SK-N-SH (cell line): ENCODE measurements at regions not wholly inside any gene's neighbourhood (a gene's known extent, or its start where the extent isn't known, plus 50 kb on each side); places are given as distances from the start of the nearest gene placed in this dataset.
A peak's percentile ranks its signal among the peaks of the same experiment; 100 is the strongest.

Source experiments
- CTCF ChIA-PET: fragments of 300-600, 350-600 bp; formaldehyde crosslinking; extraction: SDS; loops from one replicate; lab custom pipeline; 2021; lab: Yijun Ruan, JAX
- POLR2A ChIA-PET: fragments of 350-600 bp; sonication (Branson Sonifier 250); formaldehyde crosslinking; extraction: SDS; loops from one replicate; lab custom pipeline; 2020; ENCODE audit warnings: antibody characterized with exemption, inconsistent platforms; lab: Yijun Ruan, JAX
- DNase-seq: peaks from one replicate; pipeline ENCODE4 v3.0.0; 2012
- H2AFZ ChIP-seq: fragments of 200-600 bp; sonication (generic); 2 replicates; pipeline ENCODE4 v1.8.1; 2016; ENCODE audit warnings: antibody characterized with exemption, mild to moderate bottlenecking, low read depth
- H3F3A ChIP-seq: fragments of 200-600 bp; sonication (generic); replicated peaks from 2 replicates; pipeline ENCODE3; 2016; ENCODE audit warnings: antibody characterized with exemption, mild to moderate bottlenecking; ENCODE audit not compliant: insufficient read depth
- H3K27ac ChIP-seq, 2 experiments: fragments of 200-500 bp in 1 of 2; fragments of 200-600 bp in 1 of 2; sonication (Bioruptor generic) in 1 of 2; sonication (generic), shearing (Covaris generic) in 1 of 2; 2 replicates each; pipeline versions ENCODE4 v1.5.1 to v1.6.1; 2014 to 2016; ENCODE audit warnings: low read depth in 2 of 2, inconsistent platforms in 1 of 2, low read length in 1 of 2, mild to moderate bottlenecking in 1 of 2, mixed read lengths in 1 of 2
- H3K27me3 ChIP-seq: fragments of 200-600 bp; sonication (generic), shearing (Covaris generic); 2 replicates; pipeline ENCODE4 v1.6.1; 2016; ENCODE audit warnings: mixed run types; ENCODE audit not compliant: insufficient read depth
- H3K36me3 ChIP-seq, 2 experiments: fragments of 200-500 bp in 1 of 2; fragments of 200-600 bp in 1 of 2; sonication (Bioruptor generic) in 1 of 2; sonication (generic) in 1 of 2; replicated peaks in 1 of 2; 2 replicates each; pipeline versions ENCODE3 to v1.5.1; 2014 to 2016; ENCODE audit warnings: low read length in 1 of 2, mild to moderate bottlenecking in 1 of 2; ENCODE audit not compliant: insufficient read depth in 2 of 2, control insufficient read depth in 1 of 2
- H3K4me1 ChIP-seq, 2 experiments: fragments of 200-500 bp in 1 of 2; fragments of 200-600 bp in 1 of 2; sonication (Bioruptor generic) in 1 of 2; sonication (generic), shearing (Covaris generic) in 1 of 2; 2 replicates each; pipeline versions ENCODE4 v1.5.1 to v1.6.1; 2014 to 2016; ENCODE audit warnings: low read depth in 1 of 2, low read length in 1 of 2, mixed run types in 1 of 2; ENCODE audit not compliant: insufficient read depth in 2 of 2, control insufficient read depth in 1 of 2
- H3K4me2 ChIP-seq: fragments of 200-600 bp; sonication (generic), shearing (Covaris generic); 2 replicates; pipeline ENCODE4 v1.6.1; 2017; ENCODE audit warnings: mixed run types
- H3K4me3 ChIP-seq, 2 experiments: fragments of 200-500 bp in 1 of 2; fragments of 200-600 bp in 1 of 2; sonication (Bioruptor generic) in 1 of 2; sonication (generic), shearing (Covaris generic) in 1 of 2; 2 replicates each; pipeline versions ENCODE4 v1.5.1 to v1.8.1; 2014 to 2016; ENCODE audit warnings: low read depth in 2 of 2, inconsistent platforms in 1 of 2, low read length in 1 of 2, mild to moderate bottlenecking in 1 of 2, mixed read lengths in 1 of 2, moderate library complexity in 1 of 2
- H3K79me2 ChIP-seq: fragments of 200-600 bp; sonication (generic); 2 replicates; pipeline ENCODE4 v1.8.1; 2017; ENCODE audit warnings: mild to moderate bottlenecking; ENCODE audit not compliant: insufficient read depth
- H3K9ac ChIP-seq: fragments of 200-600 bp; sonication (generic); 2 replicates; pipeline ENCODE4 v1.6.1; 2017; ENCODE audit warnings: mixed run types
- H3K9me2 ChIP-seq: fragments of 200-600 bp; sonication (generic); 2 replicates; pipeline ENCODE4 v1.6.1; 2017; ENCODE audit warnings: mixed run types
- H3K9me3 ChIP-seq: fragments of 200-600 bp; sonication (generic); 2 replicates; pipeline ENCODE4 v1.6.1; 2017; ENCODE audit warnings: mixed run types, mild to moderate bottlenecking, moderate library complexity
- H4K20me1 ChIP-seq: fragments of 200-600 bp; sonication (generic); 2 replicates; pipeline ENCODE4 v1.6.1; 2017; ENCODE audit warnings: mild to moderate bottlenecking, mixed run types; ENCODE audit not compliant: insufficient read depth
- EP300 ChIP-seq, 2 experiments: IDR thresholded peaks; 2 replicates each; pipeline versions ENCODE4 v1.4.0 to v1.6.1; 2012; ENCODE audit warnings: borderline replicate concordance in 1 of 2, low read depth in 1 of 2, low read length in 1 of 2
- GABPA ChIP-seq: IDR thresholded peaks from 2 replicates; pipeline ENCODE4 v1.4.0; 2012; ENCODE audit warnings: low read depth, mild to moderate bottlenecking
- GATA2 ChIP-seq: sonication (generic); formaldehyde crosslinking; IDR thresholded peaks from 2 replicates; pipeline ENCODE4 v1.5.0; 2020; ENCODE audit warnings: mild to moderate bottlenecking, missing genetic modification reagents
- JUND ChIP-seq: IDR thresholded peaks from 2 replicates; pipeline ENCODE4 v1.4.0; 2012
- NFIC ChIP-seq: IDR thresholded peaks from 2 replicates; pipeline ENCODE4 v1.4.0; 2012; ENCODE audit warnings: borderline replicate concordance
- POLR2AphosphoS5 ChIP-seq: IDR thresholded peaks from 2 replicates; pipeline ENCODE4 v1.6.1; 2012; ENCODE audit warnings: low read depth, low read length
- RAD21 ChIP-seq: IDR thresholded peaks from 2 replicates; pipeline ENCODE4 v1.6.1; 2012; ENCODE audit warnings: mild to moderate bottlenecking, low read length
- RFX5 ChIP-seq: IDR thresholded peaks from 2 replicates; pipeline ENCODE4 v1.6.1; 2012; ENCODE audit warnings: mild to moderate bottlenecking, improper control_type of control experiment, low read length
- SIN3A ChIP-seq: IDR thresholded peaks from 2 replicates; pipeline ENCODE4 v1.6.1; 2012; ENCODE audit warnings: low read depth, mild to moderate bottlenecking, low read length, moderate library complexity, borderline replicate concordance
- SMC3 ChIP-seq: IDR thresholded peaks from 2 replicates; pipeline ENCODE4 v1.6.1; 2012; ENCODE audit warnings: low read depth, low read length, improper control_type of control experiment
- TAF1 ChIP-seq: IDR thresholded peaks from 2 replicates; pipeline ENCODE4 v1.6.1; 2012; ENCODE audit warnings: low read depth, mild to moderate bottlenecking, low read length, moderate library complexity, borderline replicate concordance
- USF2 ChIP-seq: fragments of 150-350 bp; IDR thresholded peaks from 2 replicates; pipeline ENCODE4 v1.6.1; 2017; ENCODE audit warnings: antibody characterized with exemption, low read length, low read depth, borderline replicate concordance
- WGBS: methylation state at CpG from one replicate; pipeline ENCODE4 v1.1.6; 2017; ENCODE audit warnings: low lambda C conversion rate; 5-methylcytosine and 5-hydroxymethylcytosine counted together
- TF ChIP-seq, protein P1 (sequence below): IDR thresholded peaks from 2 replicates; pipeline ENCODE4 v1.4.0; 2012; ENCODE audit warnings: low read depth, borderline replicate concordance
- TF ChIP-seq, protein P2 (sequence below): fragments of 200-600 bp; sonication (generic); IDR thresholded peaks from 2 replicates; pipeline ENCODE4 v1.6.1; 2017; ENCODE audit warnings: antibody characterized with exemption, mild to moderate bottlenecking, moderate library complexity
- TF ChIP-seq, protein P3 (sequence below): IDR thresholded peaks from 2 replicates; pipeline ENCODE4; 2012
- TF ChIP-seq, protein P4 (sequence below): IDR thresholded peaks from 2 replicates; pipeline ENCODE4 v1.4.0; 2012; ENCODE audit warnings: low read depth, borderline replicate concordance

DNA sequence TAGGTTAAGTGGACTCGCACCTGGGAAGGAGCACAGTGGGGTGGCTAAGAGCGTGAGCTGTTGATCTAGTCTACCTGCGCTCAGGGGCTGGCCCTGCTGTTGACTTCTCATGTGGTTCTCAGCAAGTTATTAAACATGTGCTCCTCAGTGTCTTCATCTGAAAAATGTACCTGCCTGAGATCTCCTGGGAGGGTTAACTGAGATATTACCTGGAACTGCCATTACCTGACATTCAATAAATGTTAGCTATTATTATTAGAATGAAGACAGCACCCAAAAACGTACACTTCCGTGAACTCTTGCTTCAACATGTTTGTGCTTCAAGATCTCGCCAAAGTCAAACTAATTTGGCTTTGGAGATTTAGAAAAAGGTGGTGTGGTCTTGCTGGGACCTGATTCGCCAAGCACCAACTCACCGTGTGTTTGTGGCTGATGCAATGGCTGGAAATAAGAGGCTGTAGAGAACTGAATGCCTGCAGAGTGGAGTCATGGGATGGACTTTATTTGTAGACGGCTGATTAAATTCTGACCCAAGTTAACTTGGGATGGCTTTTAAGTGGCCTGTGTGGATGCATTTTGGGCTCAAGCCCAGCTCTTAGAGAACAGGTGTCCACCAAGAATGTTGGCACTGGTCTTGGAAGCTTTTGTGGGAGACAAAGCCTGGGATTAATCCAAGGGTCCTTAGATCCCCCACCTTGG is 692.9 kb downstream of the QKI start:
- ChIA-PET CTCF (no interaction called here), POLR2A (no interaction called here)
- H3K9me3 ChIP-seq = no peaks in the 10 kb centered on the region
- no peak overlapping the region for H2AFZ ChIP-seq
- no peak overlapping the region for H3K27ac ChIP-seq
- no peaks in the 10 kb centered on the region for H3F3A ChIP-seq
- no peak overlapping the region for H3K4me3 ChIP-seq
- no peak overlapping the region for H3K9ac ChIP-seq
- 44% methylated on average over 9 of the region's 9 CpGs for WGBS
- H3K27me3 ChIP-seq = no peaks in the 10 kb centered on the region
- H3K79me2 ChIP-seq = no peaks in the 10 kb centered on the region
- no peaks in the 10 kb centered on the region for H3K4me1 ChIP-seq
- TF ChIP-seq, protein P1, sequence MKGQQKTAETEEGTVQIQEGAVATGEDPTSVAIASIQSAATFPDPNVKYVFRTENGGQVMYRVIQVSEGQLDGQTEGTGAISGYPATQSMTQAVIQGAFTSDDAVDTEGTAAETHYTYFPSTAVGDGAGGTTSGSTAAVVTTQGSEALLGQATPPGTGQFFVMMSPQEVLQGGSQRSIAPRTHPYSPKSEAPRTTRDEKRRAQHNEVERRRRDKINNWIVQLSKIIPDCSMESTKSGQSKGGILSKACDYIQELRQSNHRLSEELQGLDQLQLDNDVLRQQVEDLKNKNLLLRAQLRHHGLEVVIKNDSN = no peak
- TF ChIP-seq SMC3 (no peak), USF2 (no peak), TAF1 (no peak), GABPA (no peak), EP300 (IDR thresholded peaks at IDR 0.05; ENCODE audit: borderline replicate concordance in 1 of 2, low read depth in 1 of 2, low read length in 1 of 2) (no peak), SIN3A (no peak), GATA2 (CRISPR knock-in tag) (no peak), NFIC (no peak)
- TF ChIP-seq, protein P2, sequence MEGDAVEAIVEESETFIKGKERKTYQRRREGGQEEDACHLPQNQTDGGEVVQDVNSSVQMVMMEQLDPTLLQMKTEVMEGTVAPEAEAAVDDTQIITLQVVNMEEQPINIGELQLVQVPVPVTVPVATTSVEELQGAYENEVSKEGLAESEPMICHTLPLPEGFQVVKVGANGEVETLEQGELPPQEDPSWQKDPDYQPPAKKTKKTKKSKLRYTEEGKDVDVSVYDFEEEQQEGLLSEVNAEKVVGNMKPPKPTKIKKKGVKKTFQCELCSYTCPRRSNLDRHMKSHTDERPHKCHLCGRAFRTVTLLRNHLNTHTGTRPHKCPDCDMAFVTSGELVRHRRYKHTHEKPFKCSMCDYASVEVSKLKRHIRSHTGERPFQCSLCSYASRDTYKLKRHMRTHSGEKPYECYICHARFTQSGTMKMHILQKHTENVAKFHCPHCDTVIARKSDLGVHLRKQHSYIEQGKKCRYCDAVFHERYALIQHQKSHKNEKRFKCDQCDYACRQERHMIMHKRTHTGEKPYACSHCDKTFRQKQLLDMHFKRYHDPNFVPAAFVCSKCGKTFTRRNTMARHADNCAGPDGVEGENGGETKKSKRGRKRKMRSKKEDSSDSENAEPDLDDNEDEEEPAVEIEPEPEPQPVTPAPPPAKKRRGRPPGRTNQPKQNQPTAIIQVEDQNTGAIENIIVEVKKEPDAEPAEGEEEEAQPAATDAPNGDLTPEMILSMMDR = no peak
- TF ChIP-seq, protein P3, sequence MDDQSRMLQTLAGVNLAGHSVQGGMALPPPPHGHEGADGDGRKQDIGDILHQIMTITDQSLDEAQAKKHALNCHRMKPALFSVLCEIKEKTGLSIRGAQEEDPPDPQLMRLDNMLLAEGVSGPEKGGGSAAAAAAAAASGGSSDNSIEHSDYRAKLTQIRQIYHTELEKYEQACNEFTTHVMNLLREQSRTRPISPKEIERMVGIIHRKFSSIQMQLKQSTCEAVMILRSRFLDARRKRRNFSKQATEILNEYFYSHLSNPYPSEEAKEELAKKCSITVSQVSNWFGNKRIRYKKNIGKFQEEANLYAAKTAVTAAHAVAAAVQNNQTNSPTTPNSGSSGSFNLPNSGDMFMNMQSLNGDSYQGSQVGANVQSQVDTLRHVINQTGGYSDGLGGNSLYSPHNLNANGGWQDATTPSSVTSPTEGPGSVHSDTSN = no peak
- no peak overlapping the region for H3K4me2 ChIP-seq
- no peaks in the 10 kb centered on the region for H4K20me1 ChIP-seq
- no peaks in the 10 kb centered on the region for H3K9me2 ChIP-seq
- no peak for DNase-seq
- H3K36me3 ChIP-seq = no peaks in the 10 kb centered on the region

DNA sequence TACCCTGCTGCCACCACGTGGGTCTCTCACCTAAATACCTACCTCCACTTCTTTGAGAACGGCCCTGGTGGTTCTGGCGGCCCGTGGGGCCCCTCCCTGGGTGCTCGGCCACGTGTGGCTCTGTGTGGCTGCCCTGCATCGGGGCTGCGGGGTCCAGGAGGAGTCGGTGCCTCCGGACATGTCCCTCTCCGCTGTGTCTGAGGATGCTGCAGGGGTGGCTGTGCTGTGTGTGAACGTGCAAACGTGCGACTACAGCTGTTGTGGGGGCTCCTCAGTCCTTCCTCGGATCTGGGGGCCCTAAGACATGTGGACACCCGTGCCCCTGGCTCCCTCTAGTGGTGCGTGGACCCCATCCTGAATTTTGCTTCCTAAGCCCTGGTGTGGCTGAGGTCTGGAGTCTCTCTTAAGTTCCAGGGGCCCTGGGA is 691.8 kb downstream of the QKI start:
- no peaks in the 10 kb centered on the region for H3K27me3 ChIP-seq
- DNase-seq = peak; percentile 67
- H4K20me1 ChIP-seq = no peaks in the 10 kb centered on the region
- no peaks in the 10 kb centered on the region for H3K9me2 ChIP-seq
- H3K36me3 ChIP-seq = no peaks in the 10 kb centered on the region
- H3K79me2 ChIP-seq = no peaks in the 10 kb centered on the region
- H3K27ac ChIP-seq = no peak overlapping the region
- H2AFZ ChIP-seq = no peak overlapping the region
- no peaks in the 10 kb centered on the region for H3K4me1 ChIP-seq
- no peaks in the 10 kb centered on the region for H3K9me3 ChIP-seq
- no peaks in the 10 kb centered on the region for H3F3A ChIP-seq
- H3K4me2 ChIP-seq = no peak overlapping the region
- H3K9ac ChIP-seq = no peak overlapping the region
- 0% methylated on average over 1 of the region's 17 CpGs for WGBS
- ChIA-PET POLR2A (no interaction called here), CTCF (interaction anchor here (0.7 kb wide), 2 partner anchors 10 to 13 kb away, joined by 3 read pairs; no protein-coding TSS in a partner anchor)
- no peak overlapping the region for H3K4me3 ChIP-seq
- TF ChIP-seq RAD21 = peak; percentile 50
- no peak for TF ChIP-seq GABPA
- no peak for TF ChIP-seq RFX5
- no peak for TF ChIP-seq POLR2AphosphoS5
- TF ChIP-seq, protein P4, sequence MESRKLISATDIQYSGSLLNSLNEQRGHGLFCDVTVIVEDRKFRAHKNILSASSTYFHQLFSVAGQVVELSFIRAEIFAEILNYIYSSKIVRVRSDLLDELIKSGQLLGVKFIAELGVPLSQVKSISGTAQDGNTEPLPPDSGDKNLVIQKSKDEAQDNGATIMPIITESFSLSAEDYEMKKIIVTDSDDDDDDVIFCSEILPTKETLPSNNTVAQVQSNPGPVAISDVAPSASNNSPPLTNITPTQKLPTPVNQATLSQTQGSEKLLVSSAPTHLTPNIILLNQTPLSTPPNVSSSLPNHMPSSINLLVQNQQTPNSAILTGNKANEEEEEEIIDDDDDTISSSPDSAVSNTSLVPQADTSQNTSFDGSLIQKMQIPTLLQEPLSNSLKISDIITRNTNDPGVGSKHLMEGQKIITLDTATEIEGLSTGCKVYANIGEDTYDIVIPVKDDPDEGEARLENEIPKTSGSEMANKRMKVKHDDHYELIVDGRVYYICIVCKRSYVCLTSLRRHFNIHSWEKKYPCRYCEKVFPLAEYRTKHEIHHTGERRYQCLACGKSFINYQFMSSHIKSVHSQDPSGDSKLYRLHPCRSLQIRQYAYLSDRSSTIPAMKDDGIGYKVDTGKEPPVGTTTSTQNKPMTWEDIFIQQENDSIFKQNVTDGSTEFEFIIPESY = no peak
- TF ChIP-seq SMC3 = peak; percentile 20; the same call in 1 of the 2 replicates
- no peak for TF ChIP-seq JUND
